ENCODE measurements at regions not wholly inside any gene's neighbourhood (a gene's known extent, or its start where the extent isn't known, plus 50 kb on each side); places are given as distances from the start of the nearest gene placed in this dataset.

GRCh38 chr6:163671355-163671754 is 256.8 kb downstream of the QKI start:
- TF ChIP-seq CTCF (IDR thresholded peaks at IDR 0.05; ENCODE audit: low read depth, low read length, poor library complexity, severe bottlenecking) (no peak), EZH2phosphoT487 (IDR thresholded peaks at IDR 0.05; ENCODE audit: borderline replicate concordance, low read length) (no peak)
